T-helper 1 cell (primary cell): ENCODE measurements at regions not wholly inside any gene's neighbourhood (a gene's known extent, or its start where the extent isn't known, plus 50 kb on each side); places are given as distances from the start of the nearest gene placed in this dataset.
"Not testable (repeated sequence)": the region's sequence is repeated elsewhere in the genome, so short reads cannot be mapped to it uniquely, and the experiment has no call there.

Source experiments
- DNase-seq, 5 donors: peaks; one replicate each; pipeline ENCODE4 v3.0.0-alpha.2; 2012 to 2020

DNA sequence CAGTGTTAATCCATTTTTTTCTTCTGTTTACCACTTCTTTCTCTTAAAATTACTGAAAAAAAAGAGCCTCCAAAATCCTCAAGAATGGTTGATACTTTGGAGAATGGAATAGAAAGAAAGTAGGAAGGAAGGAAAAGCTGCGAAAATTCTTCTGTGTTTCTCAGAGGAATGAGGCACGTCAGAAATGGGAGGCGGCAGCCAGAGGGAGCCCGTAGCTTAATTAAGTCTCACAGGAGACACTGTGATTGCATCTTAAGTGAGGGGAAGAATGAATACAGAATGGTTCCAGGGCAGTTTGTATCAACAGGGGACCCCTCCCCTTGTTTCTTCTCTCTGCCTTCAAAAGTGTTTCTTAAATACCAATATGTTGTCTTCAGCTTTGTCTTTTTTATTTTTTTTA is 1099.5 kb downstream of the PLA2G4A start:
- no peak for DNase-seq

DNA sequence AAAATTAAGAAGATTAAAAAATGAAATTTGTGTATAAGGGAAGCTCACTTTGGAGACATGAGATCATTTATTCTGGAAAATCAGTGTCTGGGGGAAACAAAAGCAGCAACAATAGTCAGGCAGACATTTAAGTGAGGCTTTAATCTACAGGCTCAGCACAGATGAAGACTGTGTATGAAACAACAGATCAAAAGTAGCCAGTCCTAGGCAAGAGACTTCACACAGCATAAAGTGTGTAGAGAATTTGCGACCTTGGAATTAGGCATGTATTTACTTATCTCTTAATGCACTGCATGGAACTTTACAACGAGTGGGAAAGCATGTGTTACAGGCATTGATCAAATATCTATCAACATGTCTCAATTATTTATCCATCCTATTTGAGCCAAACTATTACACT is 1099.9 kb downstream of the PLA2G4A start:
- no peak for DNase-seq

DNA sequence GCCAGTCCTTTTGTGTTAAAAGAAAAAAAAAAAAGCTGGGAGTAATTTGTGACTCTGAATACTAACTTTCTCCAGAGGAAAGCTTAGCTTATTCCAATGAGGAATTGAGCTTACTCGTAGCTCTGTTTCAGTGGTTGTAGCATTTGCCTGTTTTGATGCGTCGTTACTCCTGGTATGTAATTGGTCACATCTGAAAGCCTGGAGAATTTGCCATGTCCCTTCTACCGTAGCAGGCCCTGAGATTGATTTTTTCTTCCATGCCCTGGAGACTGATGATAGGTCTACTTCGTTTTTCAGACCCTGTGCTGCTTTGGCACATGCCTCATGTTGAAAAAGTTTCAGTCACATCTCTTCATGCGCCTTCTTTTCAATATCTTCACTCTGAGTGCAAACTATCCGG is 1103.0 kb downstream of the PLA2G4A start:
- DNase-seq: no peak

DNA sequence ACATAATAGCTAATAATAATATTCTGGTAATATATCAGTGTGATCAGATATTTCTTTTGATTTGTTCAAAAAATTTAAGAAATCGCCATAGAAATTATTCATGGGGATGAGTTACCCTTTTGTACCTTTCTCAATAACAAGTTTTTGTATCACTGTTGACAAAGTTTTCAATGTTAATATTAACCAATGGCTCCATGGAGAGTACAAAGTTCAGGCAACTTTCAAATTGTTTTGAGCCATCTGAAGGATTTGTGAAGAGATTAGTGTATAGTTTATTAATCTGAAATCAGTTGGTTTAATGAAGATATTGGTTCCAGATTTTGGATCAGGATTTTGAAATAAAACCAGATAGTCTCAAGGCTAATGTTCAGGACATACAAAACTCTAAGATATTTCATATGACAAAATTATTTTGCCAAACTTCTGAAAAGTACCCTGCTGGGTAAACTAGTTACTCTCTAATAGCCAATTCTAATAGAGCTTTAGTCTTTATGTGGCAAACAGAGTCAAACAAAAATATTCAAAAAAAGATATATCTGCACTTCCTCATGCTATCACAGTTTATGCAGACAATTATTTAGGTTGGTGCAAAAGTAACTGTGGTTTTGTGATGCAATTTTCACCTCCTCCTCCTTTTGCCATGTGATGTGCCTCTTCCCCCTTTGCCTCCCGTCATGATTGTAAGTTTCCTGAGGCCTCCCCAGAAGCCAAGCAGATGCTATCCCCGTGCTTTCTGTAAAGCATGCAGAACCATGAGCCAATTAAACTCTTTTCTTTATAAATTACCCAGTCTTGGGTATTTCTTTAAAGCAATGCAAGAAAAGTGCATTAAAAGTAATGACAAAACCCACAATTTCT is 1105.0 kb downstream of the PLA2G4A start:
- no peak for DNase-seq

DNA sequence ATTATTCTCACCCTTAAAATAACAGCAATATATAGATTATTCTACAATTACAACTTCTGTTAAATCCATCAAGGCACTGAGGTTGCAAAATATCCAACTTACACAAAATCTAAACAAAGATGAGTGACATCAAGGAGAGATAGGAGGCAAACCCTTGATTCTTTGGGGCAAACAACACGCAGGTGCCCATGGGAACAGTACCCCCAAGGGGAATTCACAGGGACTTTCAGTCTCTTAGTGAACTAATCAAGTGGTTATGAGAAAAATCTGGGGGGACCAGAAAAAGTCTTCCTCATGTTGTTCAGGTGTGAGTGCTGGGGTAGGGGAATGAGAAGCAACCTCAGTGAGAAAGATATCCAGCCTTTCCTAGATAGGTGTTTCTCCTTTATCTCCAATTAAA is 1107.9 kb downstream of the PLA2G4A start:
- DNase-seq: no peak

DNA sequence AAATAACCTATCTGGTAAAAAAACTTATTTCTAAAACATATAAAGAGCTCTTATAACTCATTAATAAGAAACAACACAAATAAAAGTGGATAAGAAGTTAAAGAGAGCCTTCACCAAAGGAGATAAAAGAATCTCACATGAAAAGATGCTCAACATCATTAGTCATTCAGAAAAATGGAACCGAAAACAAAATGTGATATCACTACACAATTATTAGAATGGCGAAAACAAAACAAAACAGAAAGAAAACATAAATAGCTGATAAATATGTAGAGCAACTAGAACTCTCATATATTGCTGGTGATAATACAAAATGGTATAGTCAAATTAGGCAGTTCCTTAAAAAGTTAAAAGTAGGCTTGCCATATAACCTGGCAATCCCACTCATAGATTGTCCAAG is 1109.3 kb downstream of the PLA2G4A start:
- DNase-seq: no peak

DNA sequence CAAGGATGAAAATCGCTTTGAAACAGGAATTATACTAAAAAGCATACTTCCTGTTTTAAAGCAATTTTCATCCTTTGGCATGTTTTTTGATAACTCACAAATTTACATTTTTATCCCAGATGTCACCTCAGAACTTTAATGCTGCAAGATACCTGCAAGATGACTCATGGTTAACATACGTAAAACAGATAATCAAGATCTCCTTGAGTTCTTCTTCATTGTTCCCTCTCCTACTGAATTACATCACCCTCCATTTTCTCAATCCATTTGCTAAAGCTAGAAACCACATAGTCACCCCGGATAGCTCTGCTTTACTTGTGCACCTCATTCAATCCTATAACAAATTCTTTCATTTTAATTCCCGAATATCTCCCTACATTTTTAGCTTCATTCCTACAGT is 1114.2 kb downstream of the PLA2G4A start:
- DNase-seq: no peak

DNA sequence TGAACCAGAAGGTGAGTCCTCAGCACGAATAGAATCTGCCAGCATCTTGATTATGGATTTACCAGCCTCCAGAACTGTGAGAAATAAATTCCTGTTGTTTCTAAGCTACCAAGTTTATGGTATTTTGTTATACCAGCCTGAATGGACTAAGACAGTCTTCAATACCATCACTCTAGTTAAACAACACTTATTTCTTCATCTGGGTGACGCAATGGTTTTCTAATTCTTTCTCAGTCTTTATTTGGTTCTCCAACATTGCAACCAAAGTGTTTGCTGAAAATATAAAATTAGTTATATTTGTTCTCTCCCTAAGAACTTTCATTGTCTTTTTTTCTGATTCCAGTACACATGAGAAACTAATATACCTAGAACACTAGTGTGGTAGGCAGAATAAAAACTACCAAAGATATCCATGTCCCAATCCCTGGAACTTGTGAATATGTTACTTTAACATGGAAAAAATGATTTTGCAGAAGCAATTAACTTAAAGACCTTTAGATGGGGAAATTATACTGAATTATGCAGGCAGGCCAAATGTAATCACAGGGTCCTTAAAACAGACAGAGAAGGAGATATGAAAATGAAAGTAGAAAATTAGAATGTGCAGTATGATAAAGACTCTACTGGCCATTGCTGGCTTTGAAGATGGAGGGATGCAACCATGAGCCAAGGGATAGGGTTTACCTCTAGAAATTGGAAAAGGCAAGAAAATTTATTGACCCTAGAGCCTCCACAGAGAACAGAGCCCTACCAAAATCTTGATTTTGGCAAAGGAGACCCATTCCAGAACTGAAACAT is 1115.1 kb downstream of the PLA2G4A start:
- DNase-seq: no peak

DNA sequence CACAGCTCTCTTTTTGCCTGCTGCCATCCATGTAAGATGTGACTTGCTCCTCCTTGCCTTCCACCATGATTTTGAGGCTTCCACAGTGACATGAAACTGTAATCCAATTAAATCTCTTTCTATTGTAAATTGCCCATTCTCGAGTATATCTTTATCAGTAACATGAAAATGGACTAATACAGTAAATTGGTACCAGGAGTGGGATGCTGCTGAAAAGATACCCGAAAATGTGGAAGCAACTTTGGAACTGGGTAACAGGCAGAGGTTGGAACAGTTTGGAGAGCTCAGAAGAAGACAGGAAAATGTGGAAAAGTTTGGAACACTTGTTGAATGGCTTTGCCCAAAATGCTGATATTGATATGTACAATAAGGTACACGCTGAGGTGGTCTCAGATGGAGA is 1117.9 kb downstream of the PLA2G4A start:
- DNase-seq: not testable (repeated sequence)

DNA sequence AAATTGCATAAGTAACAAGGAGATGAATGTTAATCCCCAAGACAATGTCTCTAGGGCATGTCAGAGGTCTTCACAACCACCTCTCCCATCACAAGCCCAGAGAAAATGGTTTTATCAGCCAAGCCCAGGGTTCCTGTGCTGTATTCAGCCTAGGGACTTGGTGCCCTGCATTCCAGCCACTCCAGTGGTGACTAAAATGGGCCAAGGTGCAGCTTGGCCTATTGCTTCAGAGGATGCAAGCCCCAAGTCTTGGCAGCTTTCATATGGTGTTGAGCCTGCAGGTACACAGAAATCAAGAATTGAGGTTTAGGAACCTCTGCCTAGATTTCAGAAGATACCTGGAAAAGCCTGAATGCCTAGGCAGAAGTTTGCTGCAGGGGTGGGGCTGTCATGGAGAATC is 1118.6 kb downstream of the PLA2G4A start:
- no peak for DNase-seq

DNA sequence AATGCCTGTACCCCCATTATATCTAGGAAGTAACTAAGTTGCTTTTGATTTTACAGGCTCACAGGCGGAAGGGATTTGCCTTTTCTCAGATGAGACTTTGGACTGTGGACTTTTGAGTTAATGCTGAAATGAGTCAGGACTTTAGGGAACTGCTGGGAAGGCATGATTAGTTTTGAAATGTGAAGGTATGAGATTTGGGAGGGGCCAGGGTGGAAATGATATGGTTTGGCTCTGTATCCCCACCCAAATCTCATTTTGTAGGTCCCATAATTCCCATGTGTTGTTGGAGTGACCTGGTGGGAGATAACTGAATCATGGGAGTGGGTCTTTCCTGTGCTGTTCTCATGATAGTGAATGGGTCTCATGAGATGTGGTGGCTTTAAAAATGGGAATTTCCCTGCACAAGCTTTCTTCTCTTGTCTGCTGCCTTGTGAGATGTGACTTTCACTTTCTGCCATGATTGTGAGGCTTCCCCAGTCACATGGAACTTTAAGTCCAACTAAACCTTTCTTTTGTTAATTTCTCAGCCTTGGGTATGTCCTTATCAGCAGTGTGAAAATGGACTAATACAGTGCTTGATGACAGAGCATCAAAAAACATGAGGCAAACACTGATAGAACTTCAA is 1119.5 kb downstream of the PLA2G4A start:
- no peak for DNase-seq

DNA sequence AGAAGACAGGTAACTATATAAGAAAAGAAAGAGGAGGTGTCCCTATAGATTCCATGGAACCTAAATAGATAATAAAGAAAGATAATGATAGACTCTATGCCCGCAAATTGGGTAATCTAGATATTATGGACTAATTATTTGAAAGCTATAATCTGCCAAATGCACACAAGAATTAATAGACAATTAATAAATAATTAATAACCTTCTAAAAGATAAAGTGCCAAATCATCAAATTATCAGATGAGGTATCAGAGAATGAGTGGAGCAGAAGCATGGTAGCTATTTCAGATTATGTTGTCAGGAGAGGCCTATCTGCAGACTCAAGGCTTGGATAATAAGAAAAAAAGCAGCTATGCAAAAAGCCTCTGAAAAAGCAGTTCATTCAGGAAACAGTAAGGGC is 1120.8 kb downstream of the PLA2G4A start:
- no peak for DNase-seq

DNA sequence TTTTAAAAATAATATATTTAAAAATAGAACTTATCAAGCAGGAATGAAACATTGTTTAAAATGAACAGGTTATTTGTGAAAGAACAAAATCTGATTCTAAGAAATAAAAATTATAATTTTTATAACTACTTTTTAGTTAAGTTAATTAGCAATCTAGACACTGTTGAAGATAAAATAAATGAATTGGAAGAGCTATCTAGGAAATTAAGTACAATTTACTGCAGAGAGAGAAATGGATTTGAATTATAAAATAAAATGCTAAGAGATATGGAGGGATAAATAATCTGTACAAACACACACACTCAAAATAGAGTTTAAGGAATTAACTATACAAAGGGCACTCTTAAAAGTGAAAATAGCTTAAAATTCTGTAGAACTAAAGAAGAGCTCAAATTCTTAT is 1123.1 kb downstream of the PLA2G4A start:
- DNase-seq: no peak

DNA sequence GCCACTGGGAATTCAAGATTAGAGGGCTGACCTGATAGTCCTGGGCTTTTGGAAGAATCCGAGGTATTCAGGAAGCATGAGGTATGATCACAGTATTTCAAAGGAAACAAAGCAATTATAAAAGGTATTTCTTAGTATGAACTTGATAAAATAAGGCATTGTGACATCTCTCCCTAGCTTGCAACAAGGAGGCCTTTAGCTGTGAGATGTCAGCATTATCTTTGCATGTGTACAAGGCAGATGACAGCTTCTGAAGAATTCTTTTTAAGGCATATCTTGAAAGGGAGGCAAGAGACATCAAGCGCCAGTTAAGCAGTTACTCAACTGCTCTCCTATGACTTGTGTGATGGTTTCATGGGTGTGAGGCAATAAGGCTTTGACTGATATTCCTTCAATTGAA is 1123.7 kb downstream of the PLA2G4A start:
- DNase-seq: no peak

DNA sequence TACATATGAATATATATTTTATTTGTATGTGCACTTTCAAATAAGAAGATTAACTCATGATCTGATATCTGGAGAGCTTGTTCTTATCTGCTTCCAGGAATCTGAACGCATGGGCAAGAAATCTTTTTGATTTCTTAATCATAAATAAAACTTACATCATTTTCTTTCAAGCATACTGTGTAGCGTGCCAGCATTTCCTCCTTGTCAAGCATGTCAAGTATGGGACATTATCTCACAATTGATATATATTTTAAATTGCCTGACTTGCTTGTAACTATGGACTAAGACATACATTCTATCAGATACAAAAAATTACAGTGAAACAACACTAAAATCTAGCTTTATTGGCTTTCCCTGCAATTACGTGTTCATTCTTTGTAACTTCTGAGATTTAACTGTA is 1128.2 kb downstream of the PLA2G4A start:
- DNase-seq: no peak

DNA sequence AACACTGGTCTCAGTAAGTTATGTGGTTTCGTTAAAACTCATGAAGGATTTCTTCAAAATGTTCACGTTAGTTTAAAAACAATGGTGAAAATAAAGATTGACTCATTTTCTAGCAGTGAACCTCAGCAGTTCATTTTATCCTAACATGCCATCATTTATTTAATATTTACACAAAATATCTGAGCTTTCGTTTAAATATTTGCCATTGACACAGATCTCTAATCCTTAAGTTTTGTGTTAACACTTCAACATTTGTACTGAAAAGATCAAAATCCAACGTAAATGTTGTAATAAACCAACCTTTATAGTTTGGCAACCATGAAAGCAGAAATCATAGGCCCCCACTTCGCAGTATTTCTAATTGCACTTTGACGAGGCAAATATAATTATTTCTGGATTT is 1129.5 kb downstream of the PLA2G4A start:
- no peak for DNase-seq

DNA sequence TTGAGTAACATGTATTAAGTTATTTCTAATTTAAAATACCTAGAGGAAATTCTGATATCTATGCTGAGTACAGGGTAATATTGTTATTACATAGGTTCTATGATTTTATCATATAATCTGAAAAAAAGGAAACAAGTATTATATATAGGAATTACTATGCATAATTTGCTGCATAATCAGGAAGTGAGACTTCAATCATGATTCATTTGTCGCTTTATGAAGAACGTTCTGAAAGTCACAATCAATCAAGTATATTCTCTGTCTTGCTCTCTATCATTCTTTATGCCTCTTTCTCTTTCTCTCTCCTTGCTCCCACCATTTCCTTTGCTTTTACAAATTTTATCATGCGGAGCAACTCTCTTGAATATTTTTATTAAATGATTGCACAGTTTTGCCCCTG is 1130.3 kb downstream of the PLA2G4A start:
- no peak for DNase-seq

DNA sequence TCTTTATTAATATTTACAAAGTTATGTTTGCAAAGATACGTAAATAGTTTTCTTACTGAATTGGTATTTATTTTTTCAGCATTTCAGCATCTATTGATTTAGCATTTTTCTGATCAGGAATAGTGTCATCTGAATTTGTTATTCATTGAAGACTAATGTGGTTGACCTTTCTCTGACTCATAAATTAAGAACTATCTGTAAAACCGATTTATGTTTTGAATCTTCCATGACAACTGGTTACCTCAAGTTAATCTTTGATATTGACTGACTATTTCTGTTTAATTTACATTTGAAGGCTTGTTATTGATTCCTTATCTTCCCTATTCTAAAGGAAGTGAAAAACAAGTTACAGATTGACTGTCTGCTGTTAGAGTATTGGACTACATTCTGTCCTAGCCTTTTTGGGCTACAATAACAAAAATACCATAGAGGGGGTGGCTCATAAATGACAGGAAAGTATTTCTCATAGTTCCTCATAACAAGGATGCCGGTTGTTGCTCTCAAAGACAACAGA is 1131.4 kb downstream of the PLA2G4A start:
- no peak for DNase-seq

DNA sequence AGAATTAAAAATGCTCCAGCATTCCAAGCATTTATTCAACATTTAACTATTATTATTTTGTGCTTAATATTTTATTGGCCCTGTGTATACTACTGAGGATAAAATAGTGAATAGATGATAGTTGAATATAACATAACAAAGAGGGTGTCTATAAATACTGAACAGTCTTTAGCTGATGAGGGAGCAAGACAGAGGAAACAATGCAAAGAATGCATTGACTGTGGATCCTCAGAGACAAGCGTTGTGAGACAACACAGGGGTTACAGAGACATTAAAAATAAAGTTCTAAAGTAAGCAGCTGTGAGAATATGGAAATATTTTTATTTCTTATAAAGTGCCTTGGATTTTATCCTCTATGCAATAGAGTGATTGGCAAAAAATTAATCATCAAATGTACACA is 1133.1 kb downstream of the PLA2G4A start:
- no peak for DNase-seq

DNA sequence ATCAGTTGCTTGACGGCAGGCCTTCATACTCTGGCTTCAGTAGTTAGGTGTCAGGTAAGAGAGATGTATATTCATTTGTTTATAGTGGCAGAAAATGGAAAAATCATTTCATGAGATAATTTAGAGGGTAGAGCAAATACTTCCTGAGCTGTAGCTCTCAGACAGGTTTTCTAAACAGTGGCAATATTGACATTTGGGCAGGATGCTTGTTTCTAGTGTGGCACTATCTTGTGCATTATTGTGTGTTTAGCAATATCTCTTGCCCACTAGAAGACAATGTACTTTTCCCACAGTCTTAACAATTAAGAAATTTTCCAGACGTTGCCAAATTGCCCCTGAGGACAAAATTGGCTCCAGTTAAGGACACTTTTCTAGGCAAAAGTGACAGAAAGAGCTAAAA is 1143.1 kb downstream of the PLA2G4A start:
- DNase-seq: no peak

DNA sequence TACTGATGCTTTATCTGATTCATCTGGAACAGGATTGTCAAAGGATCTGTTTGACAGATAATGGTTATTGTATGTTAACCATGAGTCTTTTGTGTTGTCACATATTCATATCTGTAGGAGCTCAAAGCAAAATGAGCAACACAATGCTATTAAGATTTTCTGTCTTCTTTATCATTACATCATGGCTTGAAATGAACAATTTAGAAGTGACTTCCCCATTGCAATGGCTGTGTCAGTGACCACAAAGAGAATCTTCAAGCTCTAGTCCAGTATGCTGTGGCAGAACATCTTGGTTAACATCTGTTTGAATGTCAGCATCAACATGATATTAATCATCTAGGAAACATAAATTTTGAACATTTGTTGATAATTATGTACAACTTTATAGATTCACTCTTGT is 1148.5 kb downstream of the PLA2G4A start:
- DNase-seq: no peak

DNA sequence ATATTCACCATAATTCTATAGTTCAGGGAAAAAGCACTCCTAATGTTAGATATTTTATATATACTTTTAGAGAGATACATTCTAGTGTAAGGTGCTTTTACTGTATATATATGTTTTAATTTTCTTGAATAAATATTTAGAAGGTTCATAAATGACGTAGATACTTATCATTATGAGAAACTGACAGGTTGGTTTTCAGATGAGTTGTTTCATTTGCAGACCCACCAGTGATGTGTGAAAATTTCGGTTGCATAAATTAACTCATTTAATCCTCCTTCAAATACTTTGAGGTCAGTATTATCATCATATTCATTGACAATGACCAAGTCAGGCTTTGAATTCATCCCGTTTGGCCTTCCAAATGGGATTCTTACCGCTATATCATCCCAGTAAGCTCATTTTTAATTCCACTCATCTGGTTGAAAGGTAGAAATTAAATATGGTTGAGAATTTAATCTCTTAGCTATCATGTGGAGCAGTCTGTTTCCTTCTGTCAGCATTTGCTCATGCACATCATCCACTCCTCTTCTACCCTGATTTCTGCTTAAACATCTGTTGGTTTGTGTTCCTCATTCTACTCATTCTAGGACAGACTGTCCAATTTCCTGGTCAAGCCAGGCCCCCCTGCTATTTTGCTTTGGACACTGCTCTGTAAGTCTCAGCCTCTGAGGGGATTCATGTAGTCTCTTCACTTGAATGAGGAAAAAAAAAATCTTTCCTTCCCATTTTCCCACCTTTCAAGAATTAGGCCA is 1156.6 kb downstream of the PLA2G4A start:
- no peak for DNase-seq
